ENCODE measurements at regions not wholly inside any gene's neighbourhood (a gene's known extent, or its start where the extent isn't known, plus 50 kb on each side); places are given as distances from the start of the nearest gene placed in this dataset.

- FAIRE-seq = no peak
- no peak for DNase-seq (ENCODE audit: low spot score in 2 of 2)
Measured at GRCh38 chr15:47551079-47551478, 166.2 kb upstream of the SEMA6D start.

DNA sequence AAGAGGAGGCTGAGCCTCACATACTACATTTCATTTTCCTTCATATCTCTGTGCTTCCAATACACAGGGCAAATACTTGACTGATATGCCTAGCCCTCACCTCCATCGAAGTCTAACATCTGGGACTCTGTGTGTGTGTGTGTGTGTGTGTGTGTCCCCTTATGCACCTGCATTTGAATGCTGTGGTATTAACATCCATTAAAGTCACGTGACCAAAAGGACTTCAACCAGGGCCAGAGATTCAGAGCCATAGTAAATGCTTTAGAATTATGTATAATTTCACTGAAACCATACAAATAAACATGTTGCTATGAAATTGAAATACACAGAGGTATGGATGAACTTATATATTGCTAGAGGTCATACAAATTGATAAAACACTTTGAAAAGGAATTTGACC lies 165.8 kb upstream of the SEMA6D start:
- no peak for DNase-seq (ENCODE audit: low spot score in 2 of 2)
- FAIRE-seq = no peak

DNA sequence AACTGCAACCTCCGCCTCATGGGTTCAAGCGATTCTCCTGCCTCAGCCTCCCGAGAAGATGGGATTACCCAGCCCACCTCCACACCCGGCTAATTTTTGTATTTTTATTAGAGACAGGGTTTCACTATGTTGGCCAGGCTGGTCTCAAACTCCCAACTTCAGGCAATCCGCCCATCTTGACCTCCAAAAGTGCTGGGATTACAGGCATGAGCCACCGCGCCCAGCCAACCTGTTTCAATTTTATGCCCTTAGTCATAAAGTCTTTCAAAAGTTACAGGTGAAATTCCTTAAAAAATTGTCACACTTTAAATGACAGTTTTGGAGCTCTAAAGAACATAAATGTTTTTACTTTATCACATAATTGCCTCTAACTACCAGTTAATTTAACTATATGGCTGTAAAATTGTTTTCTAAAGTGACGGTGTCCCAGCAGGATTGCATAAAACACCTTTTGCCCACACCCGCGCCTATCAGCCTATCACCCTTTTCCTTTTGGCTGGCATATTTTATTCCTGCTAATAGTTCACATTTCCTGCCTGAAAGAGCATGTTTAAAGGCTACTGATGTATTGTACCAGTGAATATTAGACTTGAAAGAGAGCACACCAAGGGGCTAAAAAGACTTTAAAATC lies 164.2 kb upstream of the SEMA6D start:
- no peak for FAIRE-seq

GRCh38 chr15:47553947-47554346 lies 163.4 kb upstream of the SEMA6D start:
- no peak for DNase-seq (ENCODE audit: low spot score in 2 of 2)
- no peak for FAIRE-seq

More for the DNA sequence above, 164.2 kb upstream of the SEMA6D start:
- no peak for DNase-seq (ENCODE audit: low spot score in 2 of 2)

- DNase-seq (ENCODE audit: low spot score in 2 of 2) = no peak
- no peak for FAIRE-seq
Measured at GRCh38 chr15:47561102-47561501, 156.2 kb upstream of the SEMA6D start.

DNA sequence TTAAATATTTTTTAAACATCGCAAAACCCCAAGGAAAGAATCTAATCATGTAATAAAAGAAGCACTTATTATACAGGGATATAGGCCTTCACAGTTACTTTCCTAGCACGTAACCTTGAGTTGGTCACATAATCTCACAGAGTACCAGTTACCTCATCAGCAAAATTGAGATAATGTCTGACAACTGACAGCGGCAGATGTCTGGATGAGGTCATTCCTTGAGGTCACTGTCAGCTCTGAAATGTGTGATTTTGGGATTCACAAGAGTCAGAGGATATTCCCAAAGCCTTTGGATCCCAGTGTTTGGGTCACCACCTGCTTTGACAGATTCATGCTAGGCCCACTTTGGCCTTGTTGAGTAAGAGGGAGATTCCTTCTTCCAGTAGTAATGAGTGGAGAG lies 151.4 kb upstream of the SEMA6D start:
- DNase-seq (ENCODE audit: low spot score in 2 of 2) (no peak), FAIRE-seq (no peak)

DNA sequence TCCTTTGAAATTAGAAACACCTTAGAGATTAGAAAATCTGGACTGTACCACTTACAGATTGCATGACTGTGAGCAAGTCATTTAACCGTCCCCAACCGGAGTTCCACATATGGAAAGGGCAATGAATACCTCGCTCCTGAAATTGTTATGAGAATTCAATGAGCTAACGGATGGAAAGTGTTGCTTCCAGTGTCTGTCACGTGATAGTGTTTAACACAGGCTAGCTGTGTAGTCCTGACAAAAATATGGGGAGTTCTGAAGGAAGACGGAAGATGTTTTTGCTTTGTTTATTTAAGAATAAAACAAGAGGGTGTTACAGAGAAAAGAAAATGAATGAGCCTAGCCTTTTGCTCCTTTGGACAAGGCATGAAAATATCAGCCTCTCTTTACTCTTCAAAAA lies 150.7 kb upstream of the SEMA6D start:
- FAIRE-seq (no peak), DNase-seq (ENCODE audit: low spot score in 2 of 2) (no peak)

DNA sequence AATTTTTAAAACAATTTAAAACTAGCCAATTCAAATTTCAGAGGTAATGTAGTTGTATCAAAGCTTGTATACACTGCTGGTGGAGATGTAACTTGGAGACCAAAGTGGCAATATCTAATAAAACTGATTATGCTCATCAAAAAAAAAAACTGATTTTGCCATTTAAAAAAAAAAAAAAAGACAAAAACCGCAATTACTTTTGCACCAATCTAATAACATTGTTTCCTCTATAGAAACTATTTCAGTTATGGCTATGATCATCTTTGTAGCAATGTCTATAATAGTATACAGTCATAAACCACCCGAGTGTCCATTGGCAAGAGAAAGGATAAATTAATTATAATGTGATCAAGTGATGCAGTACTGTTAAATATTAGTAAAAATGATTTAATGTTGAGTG lies 149.3 kb upstream of the SEMA6D start:
- DNase-seq (ENCODE audit: low spot score in 2 of 2) (no peak), FAIRE-seq (no peak)

DNA sequence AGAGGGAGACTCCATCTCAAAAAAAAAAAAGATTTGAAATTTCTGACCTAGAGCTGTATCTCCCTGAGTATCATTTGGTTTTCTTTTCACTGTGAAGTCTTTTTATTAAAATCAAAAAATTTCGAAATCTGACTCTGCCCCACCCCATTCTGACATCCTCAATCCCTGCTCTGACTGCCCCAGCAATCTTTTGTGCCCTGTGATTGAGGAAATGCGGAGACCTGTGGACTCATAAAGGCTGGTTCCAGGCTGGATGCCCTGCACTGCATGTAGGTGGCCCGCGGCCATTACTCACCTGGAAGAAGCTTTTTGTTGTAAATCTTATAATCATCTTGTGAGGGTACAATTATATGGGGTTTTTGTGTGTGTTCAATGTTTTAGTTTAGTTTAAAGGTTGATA lies 147.3 kb upstream of the SEMA6D start:
- DNase-seq (ENCODE audit: low spot score in 2 of 2) (no peak), FAIRE-seq (no peak)

DNA sequence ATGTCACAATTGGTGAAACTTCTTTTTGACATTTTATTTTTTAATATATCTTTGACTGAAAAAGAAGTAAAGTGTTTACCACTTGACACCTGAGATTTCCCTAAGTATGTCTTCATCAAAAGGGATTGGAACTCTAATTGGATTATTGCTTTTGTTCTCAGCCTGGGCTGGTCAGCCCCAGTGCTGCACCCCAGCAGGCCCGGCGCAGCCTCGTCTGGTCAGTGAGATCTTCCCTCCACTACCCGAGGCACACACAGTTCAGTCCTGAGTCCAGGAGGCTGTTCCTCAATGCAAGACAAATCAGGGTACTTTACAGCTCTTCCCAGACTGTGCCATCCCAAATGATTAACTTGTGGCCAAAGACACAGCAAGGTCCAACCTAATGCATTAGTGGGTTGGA lies 146.9 kb upstream of the SEMA6D start:
- no peak for DNase-seq (ENCODE audit: low spot score in 2 of 2)

DNA sequence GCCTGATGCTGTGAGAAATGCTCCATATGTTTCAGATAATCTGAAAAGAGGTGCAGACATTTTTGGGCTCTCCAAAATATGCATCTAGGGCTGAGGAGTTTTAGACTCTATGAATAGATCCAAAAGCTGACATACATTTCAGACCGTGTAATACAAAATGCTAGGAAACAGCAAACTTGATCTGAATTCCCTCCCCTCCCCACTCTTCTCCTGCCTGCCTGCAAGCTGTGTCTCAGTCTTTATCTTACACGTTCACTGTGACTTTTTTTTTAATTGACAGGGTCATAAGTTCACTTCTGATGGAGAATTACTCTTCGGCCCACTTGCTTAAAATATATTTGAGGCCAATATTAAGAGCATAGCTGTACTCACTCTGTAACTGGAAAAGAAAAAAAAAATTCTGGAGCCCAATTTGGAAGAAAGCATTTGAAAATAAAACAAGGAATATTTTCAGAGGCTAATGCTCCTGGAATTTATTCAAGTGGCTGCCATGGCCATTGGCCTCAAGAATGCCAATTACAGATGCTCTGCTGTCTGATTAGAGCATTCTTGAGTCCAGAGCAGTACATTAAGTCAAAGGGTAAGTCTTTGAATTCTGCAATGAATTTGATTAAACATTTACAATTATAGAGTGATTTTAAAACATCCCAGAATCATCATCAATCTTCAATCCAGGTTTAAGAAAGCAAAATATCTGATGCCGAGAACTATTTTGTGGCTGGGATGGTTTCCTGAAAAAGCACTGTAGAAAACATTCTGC lies 146.2 kb upstream of the SEMA6D start:
- FAIRE-seq (no peak), DNase-seq (ENCODE audit: low spot score in 2 of 2) (no peak)

More for the DNA sequence above, 146.9 kb upstream of the SEMA6D start:
- FAIRE-seq = no peak

GRCh38 chr15:47573673-47574072 lies 143.6 kb upstream of the SEMA6D start:
- no peak for DNase-seq (ENCODE audit: low spot score in 2 of 2)
- FAIRE-seq = no peak

DNA sequence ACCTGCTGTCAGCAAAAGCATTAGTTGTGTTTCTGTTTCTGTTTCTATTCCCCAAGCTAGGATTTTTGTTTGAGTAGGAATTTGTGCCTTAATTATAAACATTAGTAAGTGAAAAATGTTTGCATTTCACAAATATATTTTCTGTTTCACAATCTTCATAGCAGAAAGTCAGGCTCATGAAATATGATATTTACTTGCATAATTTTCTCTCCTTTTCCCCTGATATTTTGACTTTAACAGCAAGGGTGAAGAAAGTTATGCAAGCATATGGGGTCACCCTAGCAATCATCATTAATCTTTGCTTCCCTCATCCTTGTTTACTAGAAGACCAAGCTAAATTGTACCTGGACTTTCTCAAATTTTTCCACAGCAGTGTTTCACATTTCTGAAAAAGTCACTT lies 140.3 kb upstream of the SEMA6D start:
- no peak for FAIRE-seq
- DNase-seq (ENCODE audit: low spot score in 2 of 2) = no peak

GRCh38 chr15:47577461-47577860 lies 139.8 kb upstream of the SEMA6D start:
- DNase-seq (ENCODE audit: low spot score in 2 of 2) (no peak), FAIRE-seq (no peak)

- no peak for FAIRE-seq
- no peak for DNase-seq (ENCODE audit: low spot score in 2 of 2)
Measured at GRCh38 chr15:47582233-47582632, 135.1 kb upstream of the SEMA6D start.

DNA sequence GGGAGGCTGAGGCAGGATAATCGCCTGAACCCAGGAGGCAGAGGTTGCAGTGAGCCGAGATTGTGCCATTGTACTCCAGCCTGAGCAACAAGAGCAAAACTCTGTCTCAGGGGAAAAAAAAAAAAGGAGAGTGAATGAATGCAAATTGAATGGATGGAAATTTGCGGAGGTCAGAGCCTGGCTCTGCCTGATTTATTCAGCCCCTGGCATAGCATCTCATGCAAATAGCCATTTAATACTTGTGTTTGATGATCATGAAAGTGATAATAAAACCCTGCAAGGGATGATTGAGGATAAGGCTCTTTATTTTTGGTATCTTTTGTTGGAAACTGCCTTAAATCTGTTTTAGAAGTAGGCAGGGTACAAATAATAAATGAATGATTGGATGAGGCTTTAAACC lies 133.0 kb upstream of the SEMA6D start:
- no peak for FAIRE-seq
- no peak for DNase-seq (ENCODE audit: low spot score in 2 of 2)

DNA sequence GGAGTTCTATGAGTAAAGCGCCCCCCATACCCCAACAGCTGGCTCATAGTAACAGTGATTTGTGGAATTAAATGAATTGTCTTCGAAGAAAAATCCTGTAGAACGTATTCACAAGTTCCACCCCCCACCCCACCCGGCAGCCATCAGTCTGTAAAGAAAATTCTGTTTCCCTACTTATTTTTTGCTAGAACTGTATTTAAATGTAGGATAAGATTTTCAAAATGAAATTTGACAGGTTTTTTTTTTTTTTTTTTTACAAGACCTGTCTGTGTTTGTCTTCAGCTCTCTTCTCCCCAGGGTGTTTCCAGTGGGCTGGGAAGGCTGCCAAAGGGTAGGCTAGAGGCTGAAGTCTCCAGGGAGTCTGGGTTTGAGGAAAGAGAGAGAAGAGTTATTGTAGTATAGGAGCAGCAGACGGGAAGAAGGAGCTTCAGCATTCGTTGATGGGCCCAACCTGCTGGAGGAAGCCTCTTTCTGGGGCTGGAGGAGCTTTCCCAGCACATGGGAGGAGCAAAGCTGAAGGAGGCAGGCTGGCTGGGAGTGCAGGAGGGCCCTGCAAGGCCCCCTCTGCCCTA lies 130.6 kb upstream of the SEMA6D start:
- FAIRE-seq (no peak), DNase-seq (ENCODE audit: low spot score in 2 of 2) (no peak)

DNA sequence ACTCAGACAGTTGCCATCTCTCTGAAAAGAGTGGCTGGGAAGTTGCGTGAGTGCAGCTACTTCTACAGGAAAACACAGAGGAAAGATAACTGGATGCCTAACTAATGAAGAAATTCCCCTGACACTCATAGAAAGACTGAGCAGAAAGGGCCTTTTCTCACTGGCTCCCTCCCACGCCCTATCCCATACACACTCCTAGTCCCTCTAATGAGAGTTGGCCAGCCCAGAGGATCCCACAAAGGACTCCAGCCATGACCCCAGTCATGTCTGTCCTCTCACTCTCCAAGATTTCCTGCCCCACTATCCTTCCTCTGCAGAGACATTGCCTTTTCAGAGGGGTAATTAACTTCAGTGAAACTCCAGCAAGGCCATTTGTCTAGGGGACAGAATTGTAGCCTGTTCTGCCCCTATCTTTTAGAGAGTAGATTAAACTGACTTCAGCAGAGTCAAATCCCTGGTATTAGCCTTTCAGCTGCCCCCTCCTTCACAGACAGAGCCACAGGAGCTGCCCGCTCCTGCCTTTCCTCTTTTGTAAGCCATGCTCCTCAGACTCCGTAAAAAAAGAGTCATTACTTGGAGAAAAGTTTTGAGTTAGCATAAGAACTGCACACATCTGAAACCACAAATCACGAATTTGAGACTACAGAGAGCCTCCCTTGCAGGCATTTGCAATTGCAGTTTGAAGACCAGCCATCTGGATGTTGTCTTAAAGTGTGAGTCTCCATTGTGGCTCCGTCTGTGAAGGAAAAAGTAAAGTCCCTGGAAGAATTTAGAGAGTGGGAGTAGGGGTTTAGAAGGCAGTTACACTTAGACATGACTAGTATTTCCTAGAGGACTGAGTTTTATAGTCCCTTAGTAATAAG lies 129.1 kb upstream of the SEMA6D start:
- FAIRE-seq = no peak
- DNase-seq (ENCODE audit: low spot score in 2 of 2) = no peak

DNA sequence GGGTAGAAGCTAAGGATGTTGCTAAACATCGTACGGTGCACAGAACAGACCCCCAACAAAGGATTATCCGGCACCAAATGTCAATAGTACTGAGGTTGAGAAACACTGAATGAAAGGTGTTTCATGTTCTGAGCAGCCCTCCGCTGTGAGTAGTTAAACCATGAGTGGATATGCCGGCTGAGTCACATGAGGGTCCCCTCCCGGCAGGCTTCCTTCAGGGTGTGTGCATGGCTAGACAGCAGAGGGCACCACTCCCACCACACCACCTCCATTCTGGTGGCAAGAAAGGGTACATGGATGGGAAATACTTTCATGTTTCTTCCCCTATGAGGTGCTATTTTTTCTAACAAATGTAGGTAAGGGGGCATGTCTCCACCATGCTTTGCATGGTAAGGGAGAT lies 128.3 kb upstream of the SEMA6D start:
- no peak for DNase-seq (ENCODE audit: low spot score in 2 of 2)
- no peak for FAIRE-seq

DNA sequence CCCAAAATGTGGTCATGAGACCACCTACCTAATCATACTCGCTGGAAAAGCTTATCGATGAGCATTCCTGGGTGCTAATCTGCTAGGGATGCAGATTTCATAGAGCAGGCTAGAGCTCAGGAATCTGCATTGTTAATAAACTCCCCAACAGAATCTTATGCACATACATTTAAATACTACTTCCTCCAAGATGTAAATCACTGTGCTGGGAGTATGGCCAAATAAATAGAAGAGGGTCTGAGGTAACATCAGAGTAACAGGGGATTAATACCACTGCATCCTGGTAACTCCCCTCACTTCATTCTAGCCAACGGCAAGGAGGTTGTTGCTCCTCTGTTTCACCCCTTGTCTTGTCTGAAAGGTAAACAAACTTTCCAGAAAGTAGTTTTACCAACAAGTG lies 118.3 kb upstream of the SEMA6D start:
- no peak for DNase-seq (ENCODE audit: low spot score in 2 of 2)
- no peak for FAIRE-seq

- DNase-seq (ENCODE audit: low spot score in 2 of 2) = no peak
- FAIRE-seq = no peak
Measured at GRCh38 chr15:47599806-47600205, 117.5 kb upstream of the SEMA6D start.
